HG03095 (cell line): ENCODE measurements at regions not wholly inside any gene's neighbourhood (a gene's known extent, or its start where the extent isn't known, plus 50 kb on each side); places are given as distances from the start of the nearest gene placed in this dataset.
"Not testable (repeated sequence)": the region's sequence is repeated elsewhere in the genome, so short reads cannot be mapped to it uniquely, and the experiment has no call there.

ENCODE experiments used
- ATAC-seq: cut with Tn5 transposase; IDR thresholded peaks from one replicate; pipeline ENCODE4 v1.9.1; 2021; ENCODE audit warnings: moderate library complexity; ENCODE audit not compliant: unreplicated experiment

GRCh38 chr12:75656648-75657047 lies 145.2 kb upstream of the KRR1 start:
- ATAC-seq, result no peak

GRCh38 chr12:75656210-75656609 lies 144.8 kb upstream of the KRR1 start:
- no peak for ATAC-seq

- ATAC-seq, result peak; percentile 63
Observed at GRCh38 chr12:75655315-75655806, 144.0 kb upstream of the KRR1 start.

GRCh38 chr12:75651342-75651695 lies 139.9 kb upstream of the KRR1 start:
- ATAC-seq, result no peak

GRCh38 chr12:75650595-75651341 lies 139.4 kb upstream of the KRR1 start:
- ATAC-seq, result no peak

GRCh38 chr12:75650100-75650499 lies 138.7 kb upstream of the KRR1 start:
- ATAC-seq, result no peak

GRCh38 chr12:75648856-75649255 lies 137.4 kb upstream of the KRR1 start:
- no peak for ATAC-seq

GRCh38 chr12:75646329-75647210 lies 135.2 kb upstream of the KRR1 start:
- ATAC-seq, result no peak

- no peak for ATAC-seq
Observed at GRCh38 chr12:75644472-75645072, 133.2 kb upstream of the KRR1 start.

GRCh38 chr12:75643119-75643518 lies 131.7 kb upstream of the KRR1 start:
- not testable (repeated sequence) for ATAC-seq

GRCh38 chr12:75642226-75642625 lies 130.8 kb upstream of the KRR1 start:
- ATAC-seq, result no peak

GRCh38 chr12:75641031-75641780 lies 129.8 kb upstream of the KRR1 start:
- ATAC-seq, result peak; percentile 98

GRCh38 chr12:75638792-75639191 lies 127.4 kb upstream of the KRR1 start:
- no peak for ATAC-seq

- ATAC-seq, result no peak
Observed at GRCh38 chr12:75636607-75637006, 125.2 kb upstream of the KRR1 start.

- ATAC-seq, result no peak
Observed at GRCh38 chr12:75635606-75636444, 124.4 kb upstream of the KRR1 start.

- ATAC-seq, result no peak
Observed at GRCh38 chr12:75634244-75635222, 123.1 kb upstream of the KRR1 start.

GRCh38 chr12:75633789-75634188 lies 122.4 kb upstream of the KRR1 start:
- no peak for ATAC-seq

- no peak for ATAC-seq
Observed at GRCh38 chr12:75632442-75632841, 121.0 kb upstream of the KRR1 start.

GRCh38 chr12:75631831-75632230 lies 120.4 kb upstream of the KRR1 start:
- no peak for ATAC-seq
